Urinary bladder (tissue), 3 donors: ENCODE measurements at regions not wholly inside any gene's neighbourhood (a gene's known extent, or its start where the extent isn't known, plus 50 kb on each side); places are given as distances from the start of the nearest gene placed in this dataset.
"Not testable (repeated sequence)": the region's sequence is repeated elsewhere in the genome, so short reads cannot be mapped to it uniquely, and the experiment has no call there.

Source experiments
- DNase-seq: peaks from one replicate; pipeline ENCODE4 v3.0.0-alpha.2; 2015; ENCODE audit errors: extremely low spot score
- H3K27ac ChIP-seq: one replicate; pipeline ENCODE4 v1.5.1; 2013; ENCODE audit warnings: low read depth, mild to moderate bottlenecking, moderate library complexity
- H3K36me3 ChIP-seq: one replicate; pipeline ENCODE4 v1.6.1; 2013; ENCODE audit warnings: mild to moderate bottlenecking, moderate library complexity; ENCODE audit not compliant: insufficient read depth
- H3K4me1 ChIP-seq: one replicate; pipeline ENCODE4 v1.6.1; 2013; ENCODE audit warnings: mild to moderate bottlenecking, moderate library complexity; ENCODE audit not compliant: insufficient read depth
- H3K4me3 ChIP-seq: one replicate; pipeline ENCODE4 v1.5.1; 2013; ENCODE audit warnings: low read depth, low read length
- WGBS: extraction: QIAGEN DNeasy Blood & Tissue Kit; methylation state at CpG from one replicate; pipeline ENCODE4 v1.1.7; 2013; 5-methylcytosine and 5-hydroxymethylcytosine counted together
- donor health status: healthy with polysubstance abuse.
- donor health status: healthy.

DNA sequence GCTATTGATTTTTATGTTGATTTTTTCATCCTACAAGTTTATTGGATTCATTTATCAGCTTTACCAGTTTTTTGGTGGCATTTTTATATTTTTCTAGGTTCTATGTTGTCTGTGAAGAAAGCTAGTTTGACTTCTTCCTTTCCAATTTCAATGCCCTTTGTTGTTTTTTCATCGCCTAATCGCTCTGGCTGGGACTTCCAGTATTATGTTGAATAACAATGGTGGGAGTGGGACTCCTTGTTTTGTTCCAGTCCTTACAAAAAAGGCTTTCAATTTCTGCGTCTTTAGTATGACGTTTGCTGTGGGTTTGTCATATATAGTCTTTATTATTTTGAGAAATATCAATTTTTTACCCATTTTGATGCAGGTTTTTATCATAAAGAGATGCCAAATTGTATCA lies 175.6 kb upstream of the CCNH start:
- Histone ChIP-seq H3K4me1 (no peaks in the 10 kb centered on the region), H3K27ac (no peak overlapping the region), H3K36me3 (no peaks in the 10 kb centered on the region), H3K4me3 (no peak overlapping the region)
- no peak for DNase-seq
- WGBS, result 67% methylated on average over 4 of the region's 4 CpGs

DNA sequence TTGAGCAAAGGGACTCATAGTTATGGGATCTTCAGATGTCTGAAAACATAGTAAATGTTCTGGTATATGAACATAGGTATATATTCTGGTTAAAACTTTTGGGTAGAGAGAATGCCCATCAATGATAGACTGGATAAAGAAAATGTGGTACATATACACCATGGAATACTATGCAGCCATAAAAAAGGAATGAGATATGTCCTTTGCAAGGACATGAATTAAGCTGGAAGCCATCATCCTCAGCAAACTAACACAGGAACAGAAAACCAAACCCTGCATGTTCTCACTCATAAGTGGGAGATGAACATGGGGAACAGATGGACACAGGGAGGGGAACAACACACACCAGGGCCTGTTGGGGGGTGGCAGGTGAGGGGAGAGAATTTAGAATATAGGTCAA lies 171.0 kb upstream of the CCNH start:
- H3K4me1 ChIP-seq, H3K4me3 ChIP-seq, H3K27ac ChIP-seq, H3K36me3 ChIP-seq, DNase-seq: not testable (repeated sequence)

DNA sequence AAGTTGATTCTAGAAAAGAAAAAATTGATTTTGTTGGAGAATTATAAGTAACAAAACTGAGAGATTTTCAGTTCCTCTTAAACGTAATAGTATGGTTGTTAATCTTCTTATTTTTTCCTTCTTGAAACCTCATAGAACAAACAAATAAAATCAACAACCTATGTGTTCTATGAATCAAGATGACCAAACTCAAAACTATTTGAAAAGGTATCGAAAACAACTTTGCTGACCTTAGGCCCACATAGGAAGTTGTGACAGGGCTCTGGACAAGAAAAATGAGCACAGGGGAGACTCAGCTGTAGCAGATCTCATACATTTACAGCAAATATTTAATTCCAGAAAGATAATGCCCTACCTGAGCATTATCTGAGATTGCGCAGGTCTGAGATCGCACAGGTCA lies 169.4 kb upstream of the CCNH start:
- WGBS, result 86% methylated on average over 4 of the region's 4 CpGs
- no peaks in the 10 kb centered on the region for H3K4me1 ChIP-seq
- no peak overlapping the region for H3K27ac ChIP-seq
- no peak overlapping the region for H3K4me3 ChIP-seq
- no peak for DNase-seq
- no peaks in the 10 kb centered on the region for H3K36me3 ChIP-seq

DNA sequence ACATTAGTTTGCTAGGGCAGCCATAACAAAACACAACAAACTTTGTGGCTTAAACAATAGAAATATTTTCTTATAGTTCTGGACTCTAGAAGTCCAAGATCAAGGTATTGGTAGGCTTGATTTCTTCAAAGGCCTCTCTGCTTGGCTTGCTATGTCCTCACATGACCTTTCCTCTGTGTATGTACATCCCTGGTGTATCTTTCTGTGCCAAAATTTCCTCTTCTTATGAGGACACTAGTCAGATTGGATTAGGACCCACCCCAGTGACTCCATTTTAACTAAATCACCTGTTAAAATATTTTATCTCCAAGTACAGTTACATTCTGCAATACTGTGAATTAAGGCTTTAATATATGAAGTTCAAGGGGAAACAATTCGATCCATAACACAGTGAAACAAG lies 168.9 kb upstream of the CCNH start:
- 95% methylated on average over 1 of the region's 1 CpG for WGBS
- Histone ChIP-seq H3K4me1 (no peaks in the 10 kb centered on the region), H3K4me3 (no peak overlapping the region), H3K27ac (no peak overlapping the region), H3K36me3 (no peaks in the 10 kb centered on the region)
- DNase-seq, result no peak

DNA sequence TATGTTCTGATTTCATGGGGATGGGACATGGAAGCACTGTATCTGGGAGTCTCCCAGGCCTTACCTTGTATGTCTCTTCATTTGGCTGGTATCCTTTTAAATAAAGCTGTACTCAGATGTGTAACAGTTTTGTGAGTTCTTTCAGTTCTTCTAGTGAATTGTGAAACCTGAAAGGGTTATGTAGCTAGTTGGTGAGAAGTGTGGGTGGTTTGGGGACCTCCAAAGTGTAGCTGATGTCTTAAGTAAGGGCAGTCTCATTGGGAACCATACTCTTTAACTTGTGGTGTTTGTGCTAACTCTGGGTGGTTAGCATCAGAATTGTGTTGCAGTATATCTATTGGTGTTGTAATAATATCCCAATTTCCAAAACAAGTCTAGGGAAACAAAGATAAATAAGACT lies 166.9 kb upstream of the CCNH start:
- H3K36me3 ChIP-seq, result no peaks in the 10 kb centered on the region
- H3K4me1 ChIP-seq, result no peaks in the 10 kb centered on the region
- no peak for DNase-seq
- no peak overlapping the region for H3K27ac ChIP-seq
- no peak overlapping the region for H3K4me3 ChIP-seq

DNA sequence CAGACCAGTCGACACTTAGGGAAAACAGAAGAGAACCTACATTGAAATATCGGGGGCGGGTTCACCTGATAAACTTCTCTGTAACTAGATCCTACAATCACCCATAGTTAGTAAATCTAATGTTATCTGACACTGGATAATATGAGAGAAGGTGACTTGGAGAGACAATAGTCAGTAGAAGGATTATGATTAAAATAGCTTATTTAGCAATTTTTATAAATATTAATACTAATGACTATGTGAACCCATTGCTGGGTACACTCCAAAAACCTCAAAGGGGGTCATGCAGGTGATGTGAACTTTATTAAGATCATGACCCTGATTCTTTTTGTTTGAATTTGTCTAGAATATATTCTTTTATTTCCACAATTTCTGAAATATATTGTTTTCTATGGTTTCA lies 164.1 kb upstream of the CCNH start:
- WGBS, result 85% methylated on average over 3 of the region's 3 CpGs
- Histone ChIP-seq H3K27ac (no peak overlapping the region), H3K4me3 (no peak overlapping the region), H3K36me3 (no peaks in the 10 kb centered on the region), H3K4me1 (no peaks in the 10 kb centered on the region)
- DNase-seq, result no peak

DNA sequence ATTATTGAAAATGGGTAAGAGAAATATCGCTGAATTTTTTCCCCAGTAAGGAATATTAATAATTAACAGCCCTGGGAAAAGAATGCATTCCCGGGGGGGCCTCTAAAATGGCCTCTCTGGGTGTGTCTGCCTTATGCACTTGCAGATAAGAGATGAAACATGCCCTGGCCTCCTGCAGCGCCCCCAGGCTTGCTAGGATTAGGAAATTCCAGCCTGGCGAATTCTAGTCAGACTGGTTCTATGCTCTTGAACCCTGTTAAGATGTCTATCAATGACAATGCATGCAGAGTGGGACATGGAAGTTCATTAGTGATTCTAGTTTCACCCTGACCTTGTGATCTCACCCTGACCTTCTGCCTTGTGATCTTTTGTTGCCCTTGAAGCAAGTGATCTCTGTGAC lies 163.6 kb upstream of the CCNH start:
- not testable (repeated sequence) for H3K4me1 ChIP-seq, DNase-seq, H3K27ac ChIP-seq, H3K4me3 ChIP-seq, H3K36me3 ChIP-seq
- 73% methylated on average over 4 of the region's 4 CpGs for WGBS

DNA sequence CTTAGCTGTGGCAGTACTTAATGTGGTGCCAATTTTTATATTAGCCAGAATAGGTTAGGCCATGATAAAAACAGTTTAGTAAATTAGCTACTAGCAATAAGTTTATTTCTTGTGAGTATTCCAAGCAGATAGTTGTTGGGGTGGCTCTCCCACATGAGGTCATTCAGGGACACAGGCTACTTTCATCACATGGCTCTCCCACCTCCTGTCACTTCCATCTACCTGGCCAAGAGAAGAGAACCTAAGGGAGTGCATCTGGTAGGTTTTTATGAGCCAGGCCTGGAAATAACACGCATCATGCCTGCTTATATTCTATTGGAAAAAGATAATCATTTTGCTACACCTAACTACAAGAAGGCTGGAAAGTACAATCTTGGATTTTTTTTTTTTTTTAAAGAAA lies 161.4 kb upstream of the CCNH start:
- Histone ChIP-seq H3K27ac (no peak overlapping the region), H3K4me1 (no peaks in the 10 kb centered on the region), H3K4me3 (no peak overlapping the region), H3K36me3 (no peaks in the 10 kb centered on the region)
- WGBS, result 73% methylated on average over 1 of the region's 1 CpG
- DNase-seq, result no peak

DNA sequence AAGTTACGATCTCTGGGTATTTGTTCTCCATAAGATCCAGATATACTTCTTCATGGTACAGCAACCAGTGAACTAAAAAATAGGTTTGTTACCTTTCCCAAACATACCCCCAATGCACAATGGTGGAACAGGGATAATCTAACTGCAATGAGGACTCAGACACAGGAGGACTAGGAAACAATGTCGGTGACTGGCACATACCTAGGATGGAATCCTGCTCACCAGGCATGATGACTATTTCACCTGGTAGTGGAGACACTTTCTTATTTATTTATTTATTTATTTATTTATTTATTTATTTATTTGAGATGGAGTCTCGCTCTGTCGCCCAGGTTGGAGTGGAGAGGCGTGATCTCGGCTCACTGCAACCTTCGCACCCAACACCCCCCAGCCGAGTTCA lies 159.9 kb upstream of the CCNH start:
- Histone ChIP-seq H3K4me1 (no peaks in the 10 kb centered on the region), H3K4me3 (no peak overlapping the region), H3K27ac (no peak overlapping the region), H3K36me3 (no peaks in the 10 kb centered on the region)
- no peak for DNase-seq
- 96% methylated on average over 8 of the region's 8 CpGs for WGBS

DNA sequence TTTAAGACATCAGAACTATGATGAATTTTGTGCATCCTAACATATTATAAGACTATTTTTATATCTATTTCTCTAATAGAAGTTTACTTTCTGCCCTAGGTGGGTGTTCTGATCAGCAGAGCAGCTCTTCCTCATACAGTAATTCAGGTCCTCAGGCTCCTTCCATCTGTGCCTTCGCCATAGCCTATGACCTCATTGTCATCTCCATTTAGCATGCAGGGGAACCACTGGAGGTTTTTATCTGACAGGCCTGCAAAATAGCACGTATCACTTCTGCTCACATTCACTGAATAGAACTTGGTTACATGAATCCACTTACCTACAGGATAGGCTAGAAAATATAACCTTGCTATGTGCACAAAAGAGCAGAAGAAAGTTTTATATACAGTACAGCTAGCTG lies 159.4 kb upstream of the CCNH start:
- no peak for DNase-seq
- no peaks in the 10 kb centered on the region for H3K36me3 ChIP-seq
- no peak overlapping the region for H3K27ac ChIP-seq
- no peaks in the 10 kb centered on the region for H3K4me1 ChIP-seq
- WGBS, result 66% methylated on average over 2 of the region's 2 CpGs
- H3K4me3 ChIP-seq, result no peak overlapping the region

DNA sequence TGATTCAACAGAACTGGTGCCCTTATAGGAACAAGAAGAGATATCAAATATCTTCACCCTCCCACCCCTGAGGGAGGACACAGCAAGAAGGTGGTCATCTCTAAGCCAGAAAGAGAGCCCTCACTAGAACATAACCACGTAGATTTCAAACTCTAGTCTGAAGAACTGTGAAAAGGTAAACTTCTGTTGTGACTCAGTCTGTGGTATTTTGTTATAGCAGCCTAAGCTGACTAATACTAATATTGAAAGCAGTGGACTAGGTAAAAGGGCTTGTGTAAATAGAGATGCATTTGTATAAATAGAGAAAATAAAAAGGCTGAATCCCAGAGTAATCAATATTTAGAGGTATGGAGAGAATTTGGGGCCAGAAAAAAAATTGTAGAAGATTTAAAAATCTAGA lies 157.6 kb upstream of the CCNH start:
- Histone ChIP-seq H3K36me3 (no peaks in the 10 kb centered on the region), H3K4me3 (no peak overlapping the region), H3K4me1 (no peaks in the 10 kb centered on the region), H3K27ac (no peak overlapping the region)
- 76% methylated on average over 1 of the region's 1 CpG for WGBS
- no peak for DNase-seq

DNA sequence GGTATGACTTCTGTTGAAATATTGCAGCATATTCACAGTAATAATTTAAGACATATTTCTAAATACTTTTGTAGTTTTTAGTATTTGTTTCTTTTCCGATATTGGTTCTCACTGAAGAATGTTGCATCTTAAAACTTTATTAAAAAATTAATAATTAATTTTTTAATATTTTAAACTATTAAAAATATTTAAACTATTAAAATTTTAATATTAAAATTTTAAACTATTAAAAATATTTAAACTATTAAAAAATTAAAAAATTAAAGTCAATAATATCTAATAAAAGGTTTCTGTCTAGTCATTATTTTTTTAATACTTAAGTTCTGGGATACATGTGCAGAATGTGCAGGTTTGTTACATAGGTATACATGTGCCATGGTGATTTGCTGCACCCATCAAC lies 149.3 kb upstream of the CCNH start:
- H3K4me3 ChIP-seq, result no peak overlapping the region
- DNase-seq, result no peak
- H3K4me1 ChIP-seq, result no peaks in the 10 kb centered on the region
- H3K36me3 ChIP-seq, result no peaks in the 10 kb centered on the region
- H3K27ac ChIP-seq, result no peak overlapping the region
- WGBS, result 98% methylated on average over 1 of the region's 1 CpG

DNA sequence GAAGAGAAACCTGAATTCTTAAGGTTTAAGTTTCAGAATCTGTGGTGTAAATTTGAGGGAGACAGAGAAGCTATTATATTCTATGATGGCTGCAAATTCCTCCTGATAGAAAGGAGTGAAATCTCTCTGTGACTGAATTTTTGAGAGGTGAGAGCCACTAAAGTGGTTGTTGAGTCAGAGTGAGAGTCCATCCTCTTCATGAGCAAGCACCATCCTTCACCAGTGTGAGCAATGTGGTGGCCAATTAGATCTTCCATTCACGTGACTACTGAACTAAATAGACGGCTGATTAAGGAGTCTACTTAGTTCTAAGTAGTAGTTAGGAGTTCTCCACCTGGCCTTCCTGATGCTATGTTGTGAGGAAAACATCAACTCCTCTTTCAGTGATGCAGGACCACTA lies 147.8 kb upstream of the CCNH start:
- Histone ChIP-seq H3K36me3 (no peaks in the 10 kb centered on the region), H3K4me3 (no peak overlapping the region), H3K27ac (no peak overlapping the region), H3K4me1 (no peaks in the 10 kb centered on the region)
- WGBS, result 82% methylated on average over 2 of the region's 2 CpGs
- DNase-seq, result no peak

DNA sequence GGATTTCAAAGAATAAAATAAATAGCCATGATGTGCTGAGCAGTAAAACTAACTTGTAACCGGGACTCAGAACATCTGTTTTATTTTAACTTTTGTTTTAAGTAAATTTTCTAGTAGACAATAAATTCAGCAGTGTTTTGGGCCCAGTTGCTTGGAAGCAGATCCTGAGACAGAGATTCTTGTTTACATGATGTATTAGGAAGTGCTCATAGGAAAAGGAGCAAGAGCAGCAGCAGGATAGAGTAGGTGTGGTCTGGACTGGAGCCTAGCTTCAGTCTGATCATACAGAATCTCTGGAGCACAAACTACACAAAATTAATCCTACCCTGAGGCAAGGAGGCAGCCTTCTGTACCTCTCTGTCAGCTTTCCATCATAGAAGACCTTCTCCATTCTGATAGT lies 139.2 kb upstream of the CCNH start:
- Histone ChIP-seq H3K4me3 (no peak overlapping the region), H3K27ac (no peak overlapping the region), H3K36me3 (no peaks in the 10 kb centered on the region), H3K4me1 (no peaks in the 10 kb centered on the region)
- no peak for DNase-seq
- WGBS, result 25% methylated on average over 1 of the region's 1 CpG

DNA sequence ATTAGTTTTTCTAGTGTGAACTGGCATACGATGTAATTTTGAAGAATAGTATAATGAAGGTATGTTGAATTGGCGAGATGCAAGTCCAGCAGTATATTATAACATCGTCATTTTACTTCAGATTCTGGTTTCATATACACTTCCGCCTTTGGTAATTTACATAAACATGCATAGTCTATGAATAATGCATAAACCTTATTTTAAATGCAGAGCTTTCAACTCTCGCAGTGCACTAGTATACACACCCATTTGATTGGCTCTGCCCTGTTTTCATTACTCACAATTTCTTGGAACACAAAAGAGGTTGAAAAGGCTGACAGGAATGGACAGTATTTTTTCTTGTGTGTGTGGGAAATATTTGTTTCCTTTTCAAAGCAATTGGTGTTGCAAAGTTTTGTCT lies 128.9 kb upstream of the CCNH start:
- Histone ChIP-seq H3K27ac (no peak overlapping the region), H3K4me3 (no peak overlapping the region), H3K36me3 (no peaks in the 10 kb centered on the region), H3K4me1 (no peaks in the 10 kb centered on the region)
- WGBS, result 69% methylated on average over 5 of the region's 5 CpGs
- no peak for DNase-seq
